HG03095 (cell line): ENCODE measurements at regions not wholly inside any gene's neighbourhood (a gene's known extent, or its start where the extent isn't known, plus 50 kb on each side); places are given as distances from the start of the nearest gene placed in this dataset.

ENCODE experiments used
- ATAC-seq: cut with Tn5 transposase; IDR thresholded peaks from one replicate; pipeline ENCODE4 v1.9.1; 2021; ENCODE audit warnings: moderate library complexity; ENCODE audit not compliant: unreplicated experiment

DNA sequence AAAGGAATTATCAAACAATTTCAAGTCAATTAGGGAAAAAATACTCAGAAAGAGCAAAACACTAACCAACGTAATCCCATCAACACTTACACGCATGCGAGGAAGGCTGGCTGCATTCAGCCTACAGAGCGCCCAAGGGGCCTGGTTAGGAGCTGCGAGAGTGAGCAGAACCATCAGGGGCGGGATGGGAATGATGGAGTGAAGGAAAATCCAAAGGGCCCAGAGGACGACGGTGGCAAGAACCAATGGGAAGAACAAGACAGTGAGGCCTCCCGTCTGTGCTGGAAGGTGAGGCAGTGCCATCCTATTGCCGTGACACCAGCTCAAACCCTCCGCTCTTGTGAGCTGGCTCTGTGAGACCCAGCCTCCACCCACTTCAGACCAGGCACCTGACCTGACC is 253.0 kb downstream of the IRS2 start:
- ATAC-seq: no peak

DNA sequence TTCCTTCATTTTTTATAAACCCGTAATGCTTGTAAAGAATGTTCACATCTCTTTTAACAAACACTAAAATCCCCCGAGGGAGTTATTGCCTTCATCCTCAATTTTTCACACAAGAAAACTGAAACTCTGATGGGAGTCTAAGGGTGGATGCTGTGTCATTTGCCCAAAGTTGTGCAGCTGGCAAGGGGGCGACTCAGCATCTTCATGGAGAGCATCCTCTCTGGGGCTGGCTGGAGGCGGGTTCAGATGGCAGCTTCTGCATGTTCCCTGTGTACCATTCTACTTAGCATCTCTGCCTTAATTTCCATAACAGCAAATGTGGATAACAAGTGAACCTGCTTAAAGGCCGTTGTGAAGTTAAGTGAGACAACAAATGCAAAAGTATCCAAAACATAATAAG is 256.4 kb downstream of the IRS2 start:
- no peak for ATAC-seq

DNA sequence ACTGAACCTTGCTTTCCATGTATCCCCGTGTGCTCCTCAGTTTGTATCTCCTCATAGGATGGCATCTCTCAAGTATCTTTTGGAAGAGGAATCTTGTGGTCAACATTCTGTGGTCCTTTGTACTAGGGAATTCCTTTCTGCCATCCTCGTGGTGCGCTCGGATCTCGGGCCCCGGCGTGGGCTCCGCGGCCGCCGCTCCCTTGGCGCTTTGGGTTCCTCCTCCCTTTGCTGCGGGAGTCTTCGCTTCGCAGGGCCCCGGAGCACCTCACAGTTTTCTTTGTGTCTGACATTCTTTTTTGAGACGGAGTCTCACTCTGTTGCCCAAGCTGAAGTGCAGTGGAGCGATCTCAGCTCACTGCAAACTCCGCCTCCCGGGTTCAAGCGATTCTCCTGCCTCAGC is 264.7 kb downstream of the IRS2 start:
- ATAC-seq: no peak

DNA sequence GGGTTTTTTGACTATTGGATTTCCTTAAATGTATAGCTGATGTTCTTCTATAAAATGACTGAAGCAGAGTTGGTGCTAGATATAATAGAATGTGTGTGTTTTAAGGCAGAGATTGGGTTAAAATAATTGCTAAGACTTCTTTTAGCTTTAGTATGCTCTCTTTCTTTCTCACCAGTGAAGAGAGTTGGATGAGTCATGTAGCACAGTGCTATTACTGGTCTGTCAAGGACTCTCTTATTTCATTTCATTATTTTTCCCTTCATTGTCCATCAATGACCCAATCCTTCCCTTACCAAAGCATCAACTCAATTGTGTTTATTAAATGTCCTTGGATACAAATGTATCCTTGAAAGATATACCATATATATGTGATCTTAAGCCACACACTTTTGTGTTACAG is 268.9 kb downstream of the IRS2 start:
- ATAC-seq: no peak

DNA sequence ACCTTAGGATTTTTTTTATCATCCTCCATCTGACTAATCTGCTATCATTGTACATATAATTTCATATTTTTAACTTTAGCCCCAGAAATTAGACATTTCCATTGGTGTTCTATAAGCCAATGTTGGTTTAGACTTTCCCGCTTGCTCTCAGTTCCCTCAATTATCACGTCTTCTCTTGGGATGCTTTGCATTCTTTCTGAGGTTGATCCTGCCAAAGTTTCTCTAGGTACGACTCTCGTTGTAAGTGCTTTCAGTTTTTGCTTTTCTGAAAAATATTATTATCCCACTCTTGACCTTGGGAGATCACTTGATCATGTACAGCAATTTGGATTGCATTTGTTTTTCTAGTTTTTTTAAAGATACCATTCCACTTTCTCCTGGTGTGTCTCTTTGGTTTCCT is 270.2 kb downstream of the IRS2 start:
- ATAC-seq: no peak

DNA sequence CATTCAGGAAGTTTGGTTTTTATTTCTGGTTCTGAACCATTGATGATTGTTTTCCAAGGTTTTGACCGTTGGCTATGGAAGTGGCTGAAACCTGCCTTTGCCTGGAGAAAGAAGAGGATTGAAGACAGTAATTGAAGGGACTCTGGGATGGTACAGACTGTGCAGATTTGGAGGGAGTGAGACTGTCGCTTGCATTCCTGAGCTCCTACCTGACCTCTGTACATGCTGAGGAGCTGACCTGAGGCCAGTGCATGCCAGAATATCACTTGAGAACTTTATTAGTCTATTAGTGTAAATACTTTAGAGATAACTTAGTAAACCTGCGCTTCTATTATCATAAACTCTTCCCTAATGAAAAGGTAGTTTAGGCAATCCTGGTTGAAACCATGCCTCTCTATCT is 276.4 kb downstream of the IRS2 start:
- ATAC-seq: no peak

DNA sequence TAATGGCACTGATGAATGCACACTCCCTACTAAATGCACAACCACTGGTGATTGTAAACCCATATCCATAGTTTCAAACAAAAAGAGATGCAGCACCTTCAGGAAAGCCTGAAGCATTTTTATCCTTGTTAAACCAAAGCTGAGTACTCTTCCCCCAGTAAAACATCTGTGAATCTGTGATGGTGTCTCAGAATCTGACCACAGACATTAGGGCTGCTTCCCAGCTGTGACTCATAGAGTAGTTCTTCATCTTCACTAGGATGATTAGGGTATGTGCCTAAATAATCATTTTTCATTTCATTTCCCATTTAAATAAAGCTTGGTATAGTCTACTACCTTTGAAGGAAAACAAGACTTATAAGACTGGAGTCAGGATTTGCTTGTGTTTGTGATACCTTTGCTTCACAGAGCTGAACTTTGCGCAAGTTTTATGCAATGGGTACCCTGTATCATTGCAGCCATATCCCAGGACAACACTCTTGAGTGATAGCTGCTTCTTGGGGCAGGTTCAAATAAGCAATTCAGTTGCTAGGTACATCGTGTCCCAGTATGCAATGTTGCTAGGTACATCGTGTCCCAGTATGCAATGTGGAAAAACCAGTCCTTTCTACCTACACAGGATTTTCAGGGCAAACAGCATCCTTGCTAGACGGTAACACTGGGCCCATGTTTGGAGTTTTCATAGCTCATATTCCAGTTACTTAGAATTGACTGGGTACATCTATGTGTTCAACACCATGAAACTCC is 277.1 kb downstream of the IRS2 start:
- no peak for ATAC-seq

DNA sequence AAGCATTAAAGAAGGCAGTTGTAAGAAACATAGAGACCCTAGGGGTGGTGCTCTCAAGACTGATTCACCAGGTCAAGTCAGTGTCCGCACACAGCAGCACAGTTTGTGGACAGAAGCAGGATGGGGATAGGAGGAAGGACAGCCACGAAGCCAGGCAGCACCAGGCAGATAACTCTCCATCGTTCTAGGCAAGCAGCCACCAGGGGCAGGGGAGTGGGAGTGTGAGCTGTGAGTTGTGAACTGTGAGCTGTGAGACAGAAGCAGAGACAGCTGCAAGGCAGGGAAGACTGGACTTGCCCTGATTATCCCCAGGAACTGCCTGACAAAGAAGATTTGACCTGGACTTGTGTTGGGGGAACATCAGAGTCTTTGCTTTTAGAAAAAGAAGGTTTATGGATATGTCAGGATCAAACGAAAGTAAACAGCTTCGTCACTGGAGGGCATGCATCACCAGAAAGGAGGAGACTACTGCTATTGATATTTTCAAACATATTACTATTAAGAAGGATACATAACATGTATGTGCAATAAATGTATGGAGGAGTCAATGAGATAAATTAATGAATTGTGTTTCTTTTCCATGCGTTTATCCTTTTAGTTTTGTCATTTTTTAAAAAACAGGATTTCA is 286.1 kb downstream of the IRS2 start:
- ATAC-seq: no peak

DNA sequence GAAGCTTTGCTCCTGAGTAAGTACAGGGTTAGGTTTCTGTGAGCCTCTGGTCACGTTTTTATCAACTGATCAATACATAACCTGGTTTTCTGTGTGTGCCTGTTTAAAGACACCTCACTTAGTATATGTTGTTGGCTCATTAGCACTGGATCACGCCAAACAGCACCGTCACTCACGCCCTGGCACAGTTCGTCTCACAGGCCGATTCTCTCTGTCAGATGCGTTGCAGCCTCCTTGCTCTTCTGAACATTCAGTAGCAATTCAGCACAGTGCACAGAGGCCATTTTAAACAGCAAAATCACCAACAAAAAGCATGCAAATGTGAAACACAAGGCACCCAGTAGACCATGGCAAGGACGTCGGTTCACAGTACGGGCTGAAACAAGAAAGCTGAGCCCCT is 288.5 kb downstream of the IRS2 start:
- no peak for ATAC-seq

DNA sequence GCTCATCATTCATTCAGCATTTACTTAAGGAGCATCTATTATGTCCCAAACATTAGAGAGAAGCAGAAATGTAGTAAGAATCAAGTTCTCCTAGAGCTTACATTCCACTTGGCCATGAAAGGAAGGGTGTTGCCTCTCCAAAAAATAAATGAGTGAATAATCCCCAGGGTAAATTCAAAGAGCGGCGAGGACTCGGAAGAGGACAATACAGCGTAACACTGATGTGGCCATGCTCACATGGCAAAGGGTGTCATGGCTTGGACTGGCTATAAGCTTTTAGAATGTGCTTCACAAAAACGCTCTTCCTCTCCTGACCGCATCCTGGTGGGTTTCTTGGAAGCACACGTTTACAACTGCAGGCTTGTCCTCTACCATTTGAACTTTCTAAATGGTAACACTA is 290.2 kb downstream of the IRS2 start:
- no peak for ATAC-seq

DNA sequence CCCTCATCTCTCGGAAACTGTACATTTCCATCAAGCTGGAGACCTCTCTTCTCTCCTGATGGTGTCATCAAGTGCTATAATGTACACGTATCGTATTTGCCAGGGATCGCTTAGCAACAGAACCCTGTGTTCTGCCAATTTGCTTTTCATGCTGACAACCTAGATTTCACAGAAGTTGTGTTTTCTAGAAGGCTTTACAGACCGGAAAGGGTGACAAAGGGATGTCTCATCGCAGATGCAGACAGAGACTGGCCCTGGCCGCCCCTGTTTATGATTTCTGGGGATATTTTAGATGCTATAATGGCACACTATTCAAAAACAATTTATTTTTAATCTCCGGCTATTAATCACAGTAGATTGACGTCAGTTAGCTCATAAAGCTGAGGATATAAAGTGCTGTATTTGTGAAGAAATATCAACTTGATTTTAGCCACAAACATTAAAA is 291.4 kb downstream of the IRS2 start:
- ATAC-seq: no peak

DNA sequence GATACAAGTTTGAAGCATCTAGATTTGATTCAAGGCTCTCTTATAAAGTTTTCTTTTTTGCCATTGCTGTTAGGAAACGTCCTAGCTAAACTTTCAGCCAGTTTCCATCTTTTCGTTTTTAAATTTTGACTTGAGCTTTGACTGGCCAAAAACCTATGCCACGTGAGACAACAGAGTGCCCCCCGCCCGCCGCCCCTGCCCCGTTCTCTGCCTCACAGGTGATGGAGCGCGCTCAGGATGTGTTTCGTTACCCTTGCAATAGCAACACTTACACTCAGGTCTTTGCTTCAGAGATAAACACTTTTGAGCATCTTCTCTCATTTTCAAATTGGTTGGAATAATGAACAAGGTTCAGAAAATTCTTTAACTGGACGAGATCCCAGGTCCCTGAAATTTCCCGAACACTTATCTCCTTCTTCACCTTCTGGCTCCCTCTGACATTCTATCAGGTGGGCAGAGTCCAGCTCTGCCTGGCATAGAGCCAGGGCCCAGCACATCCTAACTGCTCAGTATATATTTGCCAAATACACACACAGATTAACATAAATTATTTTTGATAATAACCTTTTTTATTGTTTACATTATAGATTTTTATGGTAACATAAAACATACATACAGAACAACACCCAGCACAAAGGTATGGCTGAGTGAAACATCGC is 301.1 kb downstream of the IRS2 start:
- ATAC-seq: no peak

DNA sequence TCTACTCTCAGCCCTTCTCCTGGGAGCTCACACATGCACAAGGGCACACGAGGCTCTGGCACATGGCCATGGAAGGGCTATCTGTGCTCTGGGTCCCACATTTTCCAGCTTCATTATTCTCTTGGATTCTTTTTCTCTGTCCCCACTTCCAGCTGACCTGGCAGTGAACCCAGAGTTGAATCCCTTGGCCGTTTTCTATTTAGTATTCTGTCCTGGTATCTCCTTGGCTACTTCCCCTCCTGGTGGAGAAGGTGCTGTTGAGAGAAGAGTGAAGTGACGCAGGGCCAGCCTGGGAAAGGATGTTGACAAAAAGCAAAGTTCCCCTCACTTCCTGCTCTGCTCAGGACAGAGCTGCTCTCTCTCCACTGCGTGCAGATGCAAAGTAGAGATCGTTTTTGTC is 303.1 kb downstream of the IRS2 start:
- ATAC-seq: no peak

DNA sequence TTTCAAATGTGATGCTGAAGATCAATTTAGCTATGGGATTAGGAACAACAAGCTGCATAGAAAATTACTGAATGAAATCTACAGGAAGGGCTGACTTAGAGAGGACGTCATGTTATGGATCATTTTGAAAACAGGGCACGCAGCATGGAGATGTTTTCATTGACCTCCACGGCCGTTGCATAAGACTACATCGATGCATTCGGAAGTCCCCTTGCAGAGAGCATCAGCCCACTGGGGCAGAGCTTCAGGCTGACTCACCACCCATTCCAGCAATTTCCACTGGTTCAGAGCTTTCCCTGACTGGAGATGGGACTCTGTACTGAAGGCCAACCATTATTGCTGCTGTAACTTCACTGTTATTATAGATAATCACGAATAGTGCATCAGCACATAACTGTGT is 305.3 kb downstream of the IRS2 start:
- no peak for ATAC-seq

DNA sequence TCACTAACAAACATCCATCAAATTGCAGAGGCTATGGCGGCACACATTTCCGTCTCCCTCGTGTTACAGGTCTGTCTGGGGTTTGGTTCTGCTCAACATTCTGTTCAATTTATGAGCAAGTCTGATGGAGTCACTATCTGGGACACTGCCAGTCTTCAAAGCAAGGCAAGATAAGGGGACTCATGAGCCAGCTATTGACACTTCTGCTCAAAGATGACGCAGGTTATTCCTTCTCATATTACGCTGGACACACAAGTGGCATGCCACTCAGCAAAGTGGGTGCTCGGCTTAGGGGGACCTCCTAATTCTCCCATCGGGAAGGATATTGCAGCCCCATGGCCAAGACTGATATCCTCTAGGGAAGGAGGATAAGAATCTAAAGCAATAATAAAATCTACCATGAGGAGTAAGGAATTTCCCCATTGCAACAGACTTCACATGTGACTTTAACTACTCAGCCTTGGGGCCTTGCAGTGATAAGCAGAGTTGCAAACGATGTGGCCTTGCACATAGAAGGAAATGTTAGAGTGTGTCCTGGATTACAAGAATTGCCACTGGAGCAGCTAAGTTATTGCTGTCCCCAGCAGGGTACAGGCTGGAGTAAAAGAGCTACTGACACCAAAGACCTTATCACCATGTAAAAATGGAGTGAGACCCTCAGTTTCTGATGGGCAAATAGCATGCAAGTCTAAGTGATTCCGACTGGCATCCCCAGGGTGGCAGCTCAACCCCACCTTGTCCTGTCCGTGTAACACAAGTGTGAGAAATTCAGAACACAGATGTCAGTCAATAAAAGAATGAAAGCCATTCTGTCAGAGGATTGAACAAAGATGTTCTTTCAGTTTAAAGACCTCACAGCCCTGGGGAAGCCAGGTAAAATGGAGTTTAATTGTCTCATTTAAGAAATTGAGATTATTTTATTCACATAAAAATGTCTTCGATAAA is 306.1 kb downstream of the IRS2 start:
- ATAC-seq: no peak

DNA sequence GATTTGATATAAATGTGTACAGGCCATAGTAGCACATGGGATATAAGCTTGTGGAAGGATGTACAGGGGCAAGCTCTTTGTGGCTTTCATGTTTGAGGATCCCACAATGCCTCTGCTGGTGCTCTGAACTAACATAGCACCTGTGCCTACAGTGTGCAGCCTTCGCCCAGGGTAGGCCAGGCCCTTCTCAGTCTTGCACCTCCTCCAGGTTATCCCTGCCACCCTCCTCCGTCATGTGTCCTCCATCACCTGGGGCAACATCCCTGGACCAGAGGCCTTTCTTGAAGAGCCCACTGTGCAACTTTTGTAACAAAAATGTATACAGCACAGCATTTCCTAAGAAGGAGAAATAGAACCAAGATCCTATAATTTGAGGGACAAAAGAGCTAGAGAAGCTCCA is 306.8 kb downstream of the IRS2 start:
- no peak for ATAC-seq

DNA sequence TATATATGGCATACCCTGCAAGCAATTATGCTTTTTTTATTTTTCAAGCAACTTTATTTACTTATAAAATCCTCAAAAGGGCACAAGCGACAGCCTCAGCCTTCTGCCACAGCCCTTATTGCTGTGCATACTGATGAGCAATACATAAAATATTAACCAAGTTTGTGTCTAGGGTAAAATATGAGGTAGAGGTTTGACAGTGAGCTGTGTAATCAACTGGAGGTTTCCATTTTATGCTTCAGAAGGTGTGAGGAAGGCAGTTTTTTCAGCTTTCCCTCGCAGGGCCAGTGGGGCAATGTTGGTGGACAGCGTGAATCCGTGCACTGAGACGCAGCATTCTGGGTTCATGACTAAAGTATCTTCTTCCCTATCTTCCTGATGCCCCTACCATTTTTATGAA is 310.4 kb downstream of the IRS2 start:
- no peak for ATAC-seq

DNA sequence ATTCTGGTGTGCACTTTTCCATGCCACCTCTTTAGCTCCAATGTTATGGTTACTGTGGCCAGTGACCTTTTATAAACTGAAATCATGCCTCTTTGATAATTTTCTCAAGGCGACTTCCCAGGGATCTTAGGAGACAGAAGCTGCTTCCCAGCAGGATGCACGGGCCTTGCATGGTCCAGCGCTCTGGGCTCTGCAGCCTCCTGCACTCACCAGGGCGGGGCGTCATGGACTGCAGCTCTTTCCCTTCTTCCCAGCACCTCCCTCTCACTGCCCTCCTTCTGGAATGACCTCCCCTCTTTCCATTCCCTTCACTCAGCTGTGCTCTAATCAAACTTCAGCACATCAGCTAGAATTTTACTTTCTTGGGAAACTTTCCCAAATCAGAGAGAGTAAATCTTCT is 318.3 kb downstream of the IRS2 start:
- no peak for ATAC-seq

DNA sequence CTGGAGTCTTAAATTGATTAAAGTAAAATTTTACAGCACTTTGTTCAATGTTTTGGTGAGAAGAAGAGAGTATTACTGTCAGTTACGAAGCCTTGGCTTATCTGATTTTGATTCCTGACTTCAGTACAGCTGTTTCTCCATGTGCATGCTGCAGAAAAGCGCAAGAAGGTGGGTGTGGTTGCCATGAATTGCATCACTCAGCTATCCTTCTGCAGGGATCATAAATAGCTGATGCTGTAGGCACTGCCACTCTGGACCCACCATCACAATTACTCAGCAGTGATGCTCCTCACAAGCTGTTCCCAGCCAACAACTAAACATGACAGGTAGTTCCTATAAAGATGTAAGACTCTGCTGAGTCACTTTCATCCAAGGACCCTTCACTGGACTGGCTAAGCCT is 321.2 kb downstream of the IRS2 start:
- ATAC-seq: no peak

DNA sequence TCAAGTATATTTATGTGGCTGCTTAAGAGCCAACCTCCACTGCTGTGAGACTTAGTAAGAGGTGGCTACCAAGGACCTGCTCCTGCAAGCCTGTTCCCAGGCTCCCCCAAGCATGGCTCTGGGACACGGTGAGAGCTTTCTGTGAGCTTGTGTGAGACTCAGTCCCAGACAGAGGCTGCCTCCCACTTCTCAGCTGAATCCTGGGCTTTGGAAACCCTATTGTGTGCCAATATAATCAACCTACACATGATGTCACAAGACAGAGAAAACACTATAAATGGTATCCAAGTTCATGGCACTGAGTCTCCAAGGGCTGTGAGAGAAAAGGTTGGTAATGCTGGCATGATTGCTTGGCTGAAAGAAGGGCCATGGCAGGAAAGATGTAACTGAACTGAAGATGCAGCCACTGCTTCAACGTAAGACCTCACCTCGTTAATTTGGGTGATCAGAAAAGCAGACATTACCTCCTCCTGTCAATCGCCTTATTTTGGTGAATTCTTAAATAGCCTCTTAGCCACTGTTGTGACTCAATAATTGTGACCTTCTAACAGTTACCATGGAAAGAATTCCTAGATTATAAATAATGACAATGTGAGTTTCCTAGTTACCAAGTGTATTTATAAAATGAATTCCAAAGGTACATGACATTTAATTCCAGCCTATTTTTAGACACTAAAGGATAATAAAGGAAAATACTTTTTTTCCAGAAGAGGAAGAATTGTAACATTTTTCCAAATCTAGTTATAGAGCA is 332.0 kb downstream of the IRS2 start:
- no peak for ATAC-seq

DNA sequence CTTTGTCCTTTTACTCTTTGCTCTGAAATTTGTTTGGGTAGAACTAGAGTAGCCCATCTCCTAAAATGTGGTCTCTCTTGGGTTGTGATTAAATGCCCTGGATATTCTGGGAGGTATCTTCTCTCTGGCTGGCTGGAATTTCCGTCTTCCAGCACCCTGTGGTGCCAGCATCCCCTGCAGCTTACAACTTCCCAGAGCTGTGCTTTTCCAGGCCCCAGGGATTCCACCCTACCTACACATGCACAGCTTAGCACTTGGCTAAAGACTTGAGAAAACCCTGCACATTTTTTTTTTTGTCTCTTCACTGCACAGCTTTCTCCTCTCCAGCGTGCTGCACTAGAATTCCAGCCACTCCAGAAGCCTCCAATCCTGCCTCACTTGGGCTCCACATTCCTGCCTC is 334.7 kb downstream of the IRS2 start:
- ATAC-seq: no peak
